ENCODE measurements at regions not wholly inside any gene's neighbourhood (a gene's known extent, or its start where the extent isn't known, plus 50 kb on each side); places are given as distances from the start of the nearest gene placed in this dataset.

GRCh38 chr5:173801006-173801405, 87.1 kb upstream of the CPEB4 start:
- no peak for DNase-seq (ENCODE audit: low read depth)

DNA sequence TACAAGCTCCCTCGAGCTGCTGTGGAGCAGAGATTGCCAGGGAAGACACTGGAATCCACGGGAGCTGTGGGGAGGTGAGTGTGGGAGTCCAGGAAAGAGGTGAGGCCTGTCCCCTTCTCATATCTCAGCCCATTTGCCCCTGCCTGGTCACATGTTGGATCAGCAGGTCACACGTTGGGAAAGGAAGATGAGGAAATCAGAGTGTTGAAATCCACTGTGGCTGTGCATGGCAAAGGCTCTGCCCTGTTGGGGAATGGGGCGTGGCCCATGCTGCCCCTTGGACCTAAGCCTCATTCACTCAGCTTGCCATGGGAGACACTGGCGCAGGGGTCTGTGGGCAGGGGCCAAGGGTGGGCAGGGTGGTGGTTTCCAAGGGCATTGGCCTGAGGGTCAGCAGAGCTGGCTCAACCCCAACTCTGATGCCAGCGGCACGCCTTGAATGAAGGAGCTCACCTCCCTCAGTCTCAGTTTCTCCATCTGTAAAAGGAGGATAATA, 85.4 kb upstream of the CPEB4 start:
- DNase-seq (ENCODE audit: low read depth): no peak

DNA sequence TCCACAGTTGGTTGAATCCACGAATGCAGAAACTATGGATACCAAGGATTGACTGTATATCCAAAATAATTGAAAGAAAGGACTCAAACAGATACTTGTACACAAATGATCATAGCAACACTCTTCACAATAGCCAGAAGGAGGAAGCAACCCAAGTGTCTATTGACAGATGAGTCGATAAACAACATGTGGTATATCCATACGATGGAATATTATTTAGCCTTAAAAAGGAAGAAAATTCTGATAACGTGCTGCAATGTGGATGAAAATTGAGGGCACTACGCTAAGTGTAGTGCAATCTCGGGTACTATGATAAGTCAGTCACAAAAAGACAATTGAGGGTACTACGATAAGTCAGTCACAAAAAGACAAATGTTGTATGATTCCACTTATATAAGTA, 83.6 kb upstream of the CPEB4 start:
- no peak for DNase-seq (ENCODE audit: low read depth)

DNA sequence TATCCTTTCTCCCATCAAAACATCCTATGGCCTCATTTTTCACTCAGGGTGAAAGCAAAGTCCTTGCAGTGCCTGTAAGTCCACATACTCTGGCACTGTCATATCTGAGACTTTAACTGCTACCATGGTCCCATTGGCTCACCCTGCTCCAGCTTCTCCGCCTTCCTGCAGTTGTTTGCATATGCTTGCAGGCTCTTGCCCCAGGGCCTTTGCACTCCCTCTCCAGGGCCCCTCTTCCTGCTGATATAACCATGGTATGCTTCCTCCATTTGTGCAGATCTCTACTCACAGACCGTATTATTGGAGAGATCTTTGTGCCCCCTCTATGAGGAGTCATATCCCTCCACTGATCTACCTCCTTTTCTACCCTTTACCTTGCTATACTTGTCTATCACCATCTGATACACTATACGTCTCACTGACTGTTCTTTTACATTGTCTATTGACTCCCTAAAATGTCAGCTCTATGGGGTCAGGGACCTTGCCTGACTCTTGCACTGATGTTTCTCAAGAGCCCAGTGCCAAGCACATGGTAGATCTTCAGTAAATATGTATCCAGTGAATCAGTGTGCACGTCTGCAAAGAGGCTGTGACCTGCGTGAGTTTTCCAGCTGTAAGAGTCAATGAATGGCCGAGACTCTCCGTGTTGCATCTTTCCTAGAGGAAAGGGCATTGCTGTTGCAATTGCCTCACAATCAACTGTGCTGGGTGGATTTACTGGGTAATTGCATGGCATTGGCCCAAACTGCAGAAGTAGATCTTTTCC, 81.7 kb upstream of the CPEB4 start:
- DNase-seq (ENCODE audit: low read depth): no peak

DNA sequence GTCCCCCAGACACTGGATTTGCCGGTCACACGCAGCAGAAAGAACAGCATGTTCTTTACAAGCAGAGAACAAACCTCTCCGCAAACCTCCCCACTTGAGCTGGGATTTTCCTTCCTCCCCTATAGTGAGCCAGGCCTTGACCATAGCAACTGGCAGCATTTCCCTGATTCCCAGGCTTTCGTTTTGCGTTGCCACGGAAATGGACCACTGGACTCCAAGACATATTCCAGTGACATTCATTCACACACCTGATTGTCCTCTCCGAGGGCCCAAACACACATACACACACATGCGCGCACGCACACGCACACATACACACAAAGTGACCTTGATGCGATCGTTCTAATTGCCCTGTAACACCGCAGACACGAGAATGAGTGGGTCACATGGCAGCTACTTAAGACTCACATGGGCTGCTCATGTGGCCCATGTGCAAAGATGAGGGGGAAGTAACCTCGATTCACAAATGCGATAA, 80.9 kb upstream of the CPEB4 start:
- no peak for DNase-seq (ENCODE audit: low read depth)

- DNase-seq (ENCODE audit: low read depth): no peak
Measured at GRCh38 chr5:173808079-173808808, 79.9 kb upstream of the CPEB4 start.

DNA sequence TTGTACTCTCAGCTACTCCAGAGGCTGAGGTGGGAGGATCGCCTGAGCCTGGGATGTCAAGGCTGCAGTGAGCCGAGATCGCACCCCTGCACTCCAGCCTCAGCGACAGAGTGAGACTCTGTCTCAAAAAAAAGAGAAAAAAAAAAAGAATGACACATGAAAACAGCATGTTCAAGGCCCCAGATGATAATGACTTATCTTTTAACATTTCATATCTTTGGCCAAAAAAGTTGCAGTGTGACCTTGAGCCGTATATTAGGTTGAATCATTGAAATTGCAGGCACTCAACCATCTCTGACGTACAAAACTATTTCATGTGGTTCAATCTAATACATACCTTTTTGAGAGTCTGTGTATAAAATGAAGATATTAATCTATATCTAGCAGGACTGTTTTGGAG, 79.1 kb upstream of the CPEB4 start:
- no peak for DNase-seq (ENCODE audit: low read depth)

DNA sequence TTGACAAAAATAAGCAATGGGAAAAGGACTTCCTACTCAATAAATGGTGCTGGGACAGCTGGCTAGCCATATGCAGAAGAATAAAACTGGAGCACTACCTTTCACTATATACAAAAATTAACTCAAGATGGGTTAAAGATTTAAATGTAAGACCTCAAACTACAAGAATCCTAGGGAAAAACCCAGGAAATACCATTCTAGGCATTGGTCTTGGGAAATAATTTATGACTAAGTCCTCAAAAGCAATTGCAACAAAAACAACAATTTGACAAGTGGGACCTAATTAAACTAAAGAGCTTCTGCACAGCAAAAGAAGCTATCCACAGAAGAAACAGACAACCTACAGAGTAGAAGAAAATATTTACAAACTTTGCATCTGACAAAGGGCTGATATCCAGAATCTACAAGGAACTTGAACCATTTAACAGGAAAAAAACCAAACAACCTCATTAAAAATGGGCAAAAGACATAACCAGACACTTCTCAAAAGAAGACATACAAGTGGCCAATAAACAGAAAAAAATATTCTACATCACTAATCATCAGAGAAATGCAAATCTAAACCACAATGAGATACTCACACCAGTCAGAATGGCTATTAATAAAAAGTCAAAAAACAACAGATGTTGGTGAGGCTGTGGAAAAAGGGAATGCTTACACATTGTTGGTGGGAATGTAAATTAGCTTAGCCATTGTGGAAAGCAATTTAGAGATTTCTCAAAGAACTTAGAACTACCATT, 75.2 kb upstream of the CPEB4 start:
- DNase-seq (ENCODE audit: low read depth): no peak

GRCh38 chr5:173814053-173814452, 74.1 kb upstream of the CPEB4 start:
- DNase-seq (ENCODE audit: low read depth): no peak

- no peak for DNase-seq (ENCODE audit: low read depth)
Measured at GRCh38 chr5:173815571-173815970, 72.6 kb upstream of the CPEB4 start.

DNA sequence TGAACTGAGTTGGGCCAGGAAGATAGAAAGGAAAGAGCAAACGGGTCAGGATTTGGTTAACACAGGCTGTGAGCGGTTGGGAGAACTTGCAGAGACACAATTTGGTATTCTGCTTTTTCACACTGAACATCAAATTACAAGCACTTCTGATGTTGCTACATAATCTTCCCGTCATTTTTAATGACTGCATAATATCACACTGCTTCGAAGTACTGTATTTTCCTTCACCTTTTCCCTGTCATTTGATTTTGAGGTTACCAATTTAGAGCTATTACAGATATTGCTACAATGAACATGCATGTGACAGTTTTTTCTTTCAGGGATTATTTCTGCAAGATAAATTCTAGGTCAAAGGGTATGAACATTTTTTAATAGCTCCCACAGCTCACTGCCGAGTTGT, 71.4 kb upstream of the CPEB4 start:
- no peak for DNase-seq (ENCODE audit: low read depth)

- DNase-seq (ENCODE audit: low read depth): no peak
Measured at GRCh38 chr5:173817561-173817960, 70.6 kb upstream of the CPEB4 start.

DNA sequence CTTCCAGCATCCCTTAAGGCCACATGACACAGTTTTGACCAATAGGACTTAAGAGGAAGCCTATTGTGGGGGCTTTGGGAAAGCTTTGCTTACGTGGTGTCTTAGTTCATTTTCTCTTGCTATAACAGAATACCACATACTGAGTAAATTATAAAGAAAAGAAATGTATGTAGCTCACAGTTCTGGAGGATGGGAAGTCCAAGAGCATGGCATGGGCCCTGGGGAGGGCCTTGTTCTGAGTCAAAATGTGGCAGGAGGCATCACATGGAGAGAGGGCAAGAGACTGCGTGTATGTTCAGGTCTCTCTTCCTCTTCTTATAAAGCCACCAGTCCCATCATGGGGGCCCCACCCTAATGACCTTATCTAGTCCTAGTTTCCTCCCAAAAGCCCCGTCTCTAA, 68.6 kb upstream of the CPEB4 start:
- no peak for DNase-seq (ENCODE audit: low read depth)

DNA sequence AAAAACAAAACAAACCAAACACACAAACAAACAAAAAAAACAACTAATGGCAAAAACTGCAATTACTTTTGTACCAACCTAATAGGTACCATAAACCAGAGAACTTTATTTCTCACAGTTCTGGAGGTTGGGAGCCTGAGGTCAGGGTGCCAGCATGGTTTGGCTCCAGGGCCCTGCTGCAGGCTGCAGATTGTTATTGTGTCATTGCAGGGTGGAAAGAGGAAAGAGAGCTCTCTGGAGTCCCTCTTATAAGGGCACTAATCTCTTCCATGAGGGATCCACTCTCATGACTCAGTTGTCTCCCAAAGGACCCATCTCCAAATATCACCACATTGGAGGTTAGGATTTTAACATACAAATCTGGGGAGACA, 64.9 kb upstream of the CPEB4 start:
- DNase-seq (ENCODE audit: low read depth): no peak

GRCh38 chr5:173823721-173824567, 64.2 kb upstream of the CPEB4 start:
- no peak for DNase-seq (ENCODE audit: low read depth)

DNA sequence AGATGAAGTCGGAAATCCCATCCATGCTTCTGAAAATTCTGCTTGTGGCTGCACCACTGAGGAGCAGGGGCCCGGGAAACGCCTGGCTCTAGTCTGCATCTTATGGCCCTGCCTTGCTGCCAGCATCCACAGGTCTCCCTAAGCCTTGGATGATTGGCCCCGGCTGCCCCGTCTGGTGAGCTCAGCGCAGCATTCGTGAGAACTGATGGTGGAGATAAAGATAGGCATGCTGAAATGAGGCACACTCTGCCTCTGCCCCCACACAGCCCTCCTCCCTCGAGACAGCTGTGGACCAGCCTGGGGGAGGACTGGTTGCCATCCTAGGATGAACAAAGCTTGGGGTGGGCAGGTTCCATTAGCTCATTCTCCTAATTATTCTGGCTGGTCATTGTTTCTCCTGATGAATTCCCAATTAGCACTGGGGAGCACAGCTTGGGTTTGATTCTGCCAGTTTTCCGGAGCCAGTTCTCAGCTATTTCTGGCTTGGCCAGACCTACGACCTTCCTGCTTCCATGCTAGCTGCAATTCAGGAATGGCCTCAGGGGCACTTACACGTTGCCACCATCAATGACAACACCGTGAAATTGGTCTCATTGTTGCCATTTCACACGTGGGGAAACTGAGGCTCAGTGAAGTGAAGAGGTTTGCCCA, 62.8 kb upstream of the CPEB4 start:
- no peak for DNase-seq (ENCODE audit: low read depth)

GRCh38 chr5:173826086-173826427, 62.1 kb upstream of the CPEB4 start:
- DNase-seq (ENCODE audit: low read depth): no peak

DNA sequence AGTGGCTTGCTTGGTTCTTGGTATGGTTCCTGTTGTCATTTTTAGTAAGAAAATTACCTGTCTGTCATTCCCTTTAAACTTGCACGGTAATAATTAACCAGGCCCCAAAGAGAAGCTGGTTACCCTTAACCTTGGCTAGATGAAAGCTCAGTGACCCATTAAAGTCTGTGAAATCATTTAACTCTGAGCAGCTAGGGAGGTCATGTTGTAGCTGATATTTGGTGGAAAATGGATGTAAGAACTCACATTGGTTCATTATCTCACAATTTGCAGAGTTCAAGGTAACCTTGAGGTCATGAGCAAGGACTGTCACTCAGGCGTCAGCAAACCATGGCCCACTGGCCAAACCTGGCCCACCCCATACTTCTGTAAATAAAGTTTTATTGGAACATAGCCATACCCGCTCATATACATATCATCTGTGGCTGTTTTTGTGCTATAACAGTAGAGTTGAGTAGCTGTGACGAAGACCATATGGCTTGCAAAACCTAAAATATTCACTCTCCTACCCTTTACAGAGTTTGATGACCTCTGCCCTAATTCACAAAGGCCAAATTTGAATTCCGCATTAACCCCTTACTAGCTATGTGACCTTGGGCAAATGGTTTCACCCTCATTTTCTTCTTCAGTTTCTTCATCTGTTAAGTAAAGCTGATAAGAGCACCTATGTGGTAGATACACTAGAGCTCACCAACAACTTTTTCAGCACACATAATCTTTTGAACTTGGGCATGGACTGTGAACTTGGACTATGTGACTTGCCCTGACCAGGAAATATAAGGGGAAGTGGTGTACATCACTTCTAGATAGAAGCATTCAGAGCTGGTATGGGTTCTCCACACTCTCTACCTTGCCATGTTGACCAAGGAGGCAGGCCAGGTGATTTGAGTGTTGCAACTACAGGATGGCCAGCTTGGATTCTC, 61.5 kb upstream of the CPEB4 start:
- no peak for DNase-seq (ENCODE audit: low read depth)

DNA sequence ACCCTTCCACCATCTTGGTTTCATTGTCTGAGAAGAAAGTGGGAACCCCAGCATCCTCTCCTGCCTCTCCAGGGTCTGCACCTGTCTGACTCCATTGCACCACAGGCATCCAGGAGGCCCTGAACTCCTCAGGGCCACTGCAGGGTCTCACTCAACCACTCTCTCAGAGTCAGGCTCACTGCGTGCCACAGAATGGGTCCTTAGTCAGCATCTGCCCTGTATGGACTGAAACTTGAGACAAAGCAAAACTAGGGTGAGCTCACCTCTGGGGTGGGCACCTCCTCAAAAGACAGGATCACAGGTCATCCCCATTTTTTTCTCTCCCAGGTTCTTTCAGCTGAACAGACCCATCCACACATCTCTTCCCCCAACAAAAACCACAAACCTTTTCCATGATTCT, 59.2 kb upstream of the CPEB4 start:
- DNase-seq (ENCODE audit: low read depth): no peak

DNA sequence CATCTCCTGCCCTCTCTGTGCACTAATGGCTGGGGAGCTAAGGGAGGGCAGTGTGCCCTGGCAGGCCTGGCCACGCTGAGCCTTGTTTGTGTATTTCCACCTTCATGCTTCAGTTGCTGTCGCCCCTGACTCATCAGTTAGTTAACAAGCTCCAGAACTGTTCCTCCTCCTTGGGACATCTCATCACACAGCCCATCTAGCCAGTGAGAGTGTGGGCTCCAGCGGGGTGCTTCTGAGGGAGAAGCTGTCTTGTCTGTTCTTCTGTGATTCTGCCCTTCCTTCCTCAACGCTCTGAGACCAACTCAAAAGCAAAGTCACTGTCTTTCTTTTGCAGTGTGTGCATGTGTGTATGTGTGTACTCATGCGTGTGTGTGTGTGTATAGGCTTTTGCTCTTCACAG, 58.3 kb upstream of the CPEB4 start:
- DNase-seq (ENCODE audit: low read depth): no peak
